Endothelial cell of umbilical vein (primary cell): ENCODE measurements at regions not wholly inside any gene's neighbourhood (a gene's known extent, or its start where the extent isn't known, plus 50 kb on each side); places are given as distances from the start of the nearest gene placed in this dataset.

ENCODE experiments used
- BruUV-seq: library from RNA; stranded (reverse); fragments of 400-500 nt; replicated peaks from 2 replicates; lab custom pipeline; 2021; lab: Mats Ljungman, UMichigan
- CTCF ChIA-PET: fragments of 300-600, 350-600 bp; sonication (Branson Sonifier 250); formaldehyde crosslinking; loops from one replicate; lab custom pipeline; 2021; ENCODE audit warnings: antibody characterized with exemption, inconsistent platforms; lab: Charles Lee
- POLR2A ChIA-PET: fragments of 300-600, 350-600 bp; sonication (Branson Sonifier 250); formaldehyde crosslinking; loops from one replicate; lab custom pipeline; 2021; ENCODE audit warnings: antibody characterized with exemption, inconsistent platforms; lab: Charles Lee
- DNase-seq: peaks from one replicate; pipeline ENCODE4 v3.0.0-alpha.2; 2011; ENCODE audit warnings: low read depth, low spot score
- FAIRE-seq: peaks from 2 replicates; lab custom pipeline; 2011; peaks lifted over from hg19 to GRCh38; lab: Jason Lieb, UNC
- H2AFZ ChIP-seq: 2 replicates; pipeline ENCODE4 v1.6.0; 2012; ENCODE audit warnings: low read depth, low read length, control low read depth, inconsistent platforms
- H3K27ac ChIP-seq: 2 replicates; pipeline ENCODE4 v1.5.1; 2011; ENCODE audit warnings: low read depth, mild to moderate bottlenecking, control low read depth, low read length, moderate library complexity; ENCODE audit not compliant: insufficient read depth
- H3K27me3 ChIP-seq, 2 experiments: 2 replicates each; pipeline versions ENCODE4 v1.6.0 to v1.6.1; 2011; ENCODE audit warnings: low read length in 2 of 2, mixed read lengths in 1 of 2; ENCODE audit not compliant: control insufficient read depth in 2 of 2, insufficient read depth in 2 of 2
- H3K36me3 ChIP-seq, 2 experiments: 2 replicates in 1 of 2; 3 replicates in 1 of 2; pipeline ENCODE4 v1.5.1; 2011; ENCODE audit warnings: low read length in 2 of 2, mild to moderate bottlenecking in 1 of 2, moderate library complexity in 1 of 2; ENCODE audit not compliant: control insufficient read depth in 2 of 2, insufficient read depth in 2 of 2; ENCODE audit errors: extremely low read depth in 1 of 2
- H3K4me1 ChIP-seq: 3 replicates; pipeline ENCODE4 v1.5.1; 2011; ENCODE audit warnings: mild to moderate bottlenecking, low read length; ENCODE audit not compliant: control insufficient read depth, insufficient read depth; ENCODE audit errors: extremely low read depth
- H3K4me2 ChIP-seq: 2 replicates; pipeline ENCODE4 v1.6.1; 2011; ENCODE audit warnings: low read length, control low read depth, mixed read lengths; ENCODE audit not compliant: insufficient read depth
- H3K4me3 ChIP-seq, 3 experiments: fragments of 200-600 bp in 1 of 3; sonication (generic), shearing (Covaris generic) in 1 of 3; replicated peaks in 1 of 3; 2 replicates each; pipeline ENCODE4 v1.5.1; 2011 to 2016; ENCODE audit warnings: control low read depth in 3 of 3, low read length in 3 of 3, mild to moderate bottlenecking in 2 of 3, inconsistent platforms in 1 of 3, low read depth in 1 of 3, moderate library complexity in 1 of 3; ENCODE audit not compliant: insufficient read depth in 1 of 3
- H3K79me2 ChIP-seq: 2 replicates; pipeline ENCODE4 v1.6.0; 2012; ENCODE audit warnings: low read length, inconsistent platforms; ENCODE audit not compliant: control insufficient read depth, insufficient read depth
- H3K9ac ChIP-seq: replicated peaks from 2 replicates; pipeline ENCODE3; 2011; ENCODE audit warnings: low read length, control low read depth; ENCODE audit not compliant: insufficient read depth; ENCODE audit errors: extremely low read depth
- H3K9me1 ChIP-seq: replicated peaks from 3 replicates; pipeline ENCODE4 v1.6.0; 2011; ENCODE audit warnings: mild to moderate bottlenecking, low read length; ENCODE audit not compliant: control insufficient read depth, insufficient read depth; ENCODE audit errors: extremely low read depth
- H3K9me3 ChIP-seq: replicated peaks from 2 replicates; pipeline ENCODE4 v1.5.1; 2012; ENCODE audit warnings: low read length, inconsistent platforms; ENCODE audit not compliant: control insufficient read depth, insufficient read depth
- H4K20me1 ChIP-seq: replicated peaks from 2 replicates; pipeline ENCODE3; 2011; ENCODE audit warnings: mild to moderate bottlenecking, low read length; ENCODE audit not compliant: control insufficient read depth, insufficient read depth; ENCODE audit errors: extremely low read depth
- EZH2 ChIP-seq: IDR thresholded peaks from 2 replicates; pipeline ENCODE4 v1.6.1; 2012; ENCODE audit warnings: borderline replicate concordance, low read depth, mild to moderate bottlenecking, moderate library complexity, low read length, inconsistent platforms; ENCODE audit not compliant: severe bottlenecking
- FOS ChIP-seq: IDR thresholded peaks from 2 replicates; pipeline ENCODE4 v1.6.1; 2011; ENCODE audit warnings: mild to moderate bottlenecking, low read length, moderate library complexity, borderline replicate concordance; ENCODE audit not compliant: insufficient read depth
- GATA2 ChIP-seq: IDR thresholded peaks from 2 replicates; pipeline ENCODE4 v1.7.0; 2011; ENCODE audit warnings: low read depth, mild to moderate bottlenecking, moderate library complexity, mixed read lengths, low read length; ENCODE audit not compliant: insufficient read length, insufficient read depth
- JUN ChIP-seq: IDR thresholded peaks from 2 replicates; pipeline ENCODE4 v1.6.1; 2011; ENCODE audit warnings: borderline replicate concordance, low read depth; ENCODE audit not compliant: insufficient read length, insufficient read depth
- MYC ChIP-seq: IDR thresholded peaks from one replicate; pipeline ENCODE4 v1.6.1; 2011; ENCODE audit warnings: mild to moderate bottlenecking, low read depth, low read length
- POLR2A ChIP-seq: IDR thresholded peaks from 2 replicates; pipeline ENCODE4 v1.6.1; 2012; ENCODE audit warnings: low read depth, mild to moderate bottlenecking, control low read depth, low read length
- POLR2AphosphoS5 ChIP-seq: IDR thresholded peaks from 2 replicates; pipeline ENCODE4 v1.6.1; 2012; ENCODE audit warnings: low read depth, mild to moderate bottlenecking, control low read depth, low read length, moderate library complexity; ENCODE audit not compliant: insufficient read depth
- dilution Hi-C: fragments of 300-500 bp; cut with MboI; formaldehyde crosslinking; loops from one replicate; pipeline ENCODE4 v1.15.0; 2019; ENCODE audit warnings: low sequenced_read_pairs; ENCODE audit not compliant: extremely low pct_ligation_motif_present
- intact Hi-C: fragments of 100-400 bp; cut with micrococcal nuclease; formaldehyde crosslinking; loops from one replicate; pipeline ENCODE4 v1.10.0; 2022
- TF ChIP-seq, protein P1 (sequence below): IDR thresholded peaks from 2 replicates; pipeline ENCODE4 v1.6.1; 2011; ENCODE audit not compliant: insufficient read depth, insufficient read length
- TF ChIP-seq, protein P2 (sequence below), 2 donors: IDR thresholded peaks; 1 replicate in 1 of 2; 2 replicates in 1 of 2; pipeline ENCODE4 v1.5.1; 2011; ENCODE audit warnings: low read length in 2 of 2, mild to moderate bottlenecking in 2 of 2, moderate library complexity in 2 of 2, control low read depth in 1 of 2, inconsistent platforms in 1 of 2, low read depth in 1 of 2; ENCODE audit not compliant: insufficient read depth in 1 of 2; ENCODE audit errors: extremely low read depth in 1 of 2

- FAIRE-seq, result no peak
- TF ChIP-seq POLR2AphosphoS5 (no peak), FOS (no peak), JUN (no peak), MYC (no peak), GATA2 (no peak), EZH2 (no peak), POLR2A (no peak)
- TF ChIP-seq, protein P1, sequence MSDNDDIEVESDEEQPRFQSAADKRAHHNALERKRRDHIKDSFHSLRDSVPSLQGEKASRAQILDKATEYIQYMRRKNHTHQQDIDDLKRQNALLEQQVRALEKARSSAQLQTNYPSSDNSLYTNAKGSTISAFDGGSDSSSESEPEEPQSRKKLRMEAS, result no peak
- TF ChIP-seq, protein P2, sequence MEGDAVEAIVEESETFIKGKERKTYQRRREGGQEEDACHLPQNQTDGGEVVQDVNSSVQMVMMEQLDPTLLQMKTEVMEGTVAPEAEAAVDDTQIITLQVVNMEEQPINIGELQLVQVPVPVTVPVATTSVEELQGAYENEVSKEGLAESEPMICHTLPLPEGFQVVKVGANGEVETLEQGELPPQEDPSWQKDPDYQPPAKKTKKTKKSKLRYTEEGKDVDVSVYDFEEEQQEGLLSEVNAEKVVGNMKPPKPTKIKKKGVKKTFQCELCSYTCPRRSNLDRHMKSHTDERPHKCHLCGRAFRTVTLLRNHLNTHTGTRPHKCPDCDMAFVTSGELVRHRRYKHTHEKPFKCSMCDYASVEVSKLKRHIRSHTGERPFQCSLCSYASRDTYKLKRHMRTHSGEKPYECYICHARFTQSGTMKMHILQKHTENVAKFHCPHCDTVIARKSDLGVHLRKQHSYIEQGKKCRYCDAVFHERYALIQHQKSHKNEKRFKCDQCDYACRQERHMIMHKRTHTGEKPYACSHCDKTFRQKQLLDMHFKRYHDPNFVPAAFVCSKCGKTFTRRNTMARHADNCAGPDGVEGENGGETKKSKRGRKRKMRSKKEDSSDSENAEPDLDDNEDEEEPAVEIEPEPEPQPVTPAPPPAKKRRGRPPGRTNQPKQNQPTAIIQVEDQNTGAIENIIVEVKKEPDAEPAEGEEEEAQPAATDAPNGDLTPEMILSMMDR (IDR thresholded peaks at IDR 0.05; ENCODE audit: extremely low read depth in 1 of 2, insufficient read depth in 1 of 2, low read depth in 1 of 2, low read length in 2 of 2), result no peak
- H4K20me1 ChIP-seq, result no peaks in the 10 kb centered on the region
- CTCF ChIA-PET, result interaction anchor here (1.1 kb wide), 1 partner anchor 9 kb away, joined by 3 read pairs; no protein-coding TSS in a partner anchor
- POLR2A ChIA-PET, result no interaction called here
- H3K9ac ChIP-seq, result no peak overlapping the region
- intact Hi-C loops (no loop called here), dilution Hi-C loops (no loop called here)
- no peaks in the 10 kb centered on the region for H3K4me1 ChIP-seq
- no peak overlapping the region for H2AFZ ChIP-seq
- H3K79me2 ChIP-seq, result no peaks in the 10 kb centered on the region
- no peaks in the 10 kb centered on the region for H3K36me3 ChIP-seq
- no peak for DNase-seq
- BruUV-seq, result no TSS peak
- H3K9me3 ChIP-seq, result no peaks in the 10 kb centered on the region
- H3K4me3 ChIP-seq, result no peak overlapping the region
- no peaks in the 10 kb centered on the region for H3K27me3 ChIP-seq
- no peak overlapping the region for H3K27ac ChIP-seq
- H3K9me1 ChIP-seq, result no peaks in the 10 kb centered on the region
- no peak overlapping the region for H3K4me2 ChIP-seq
Measured at GRCh38 chr2:15850534-15850933, 89.8 kb upstream of the MYCN start.
